ENCODE measurements at regions not wholly inside any gene's neighbourhood (a gene's known extent, or its start where the extent isn't known, plus 50 kb on each side); places are given as distances from the start of the nearest gene placed in this dataset.

- no peak overlapping the region for H3K4me2 ChIP-seq (ENCODE audit: low read depth, low read length)
- no peaks in the 10 kb centered on the region for H3K27me3 ChIP-seq (ENCODE audit: control insufficient read depth in 1 of 2, insufficient read depth in 2 of 2, low read length in 2 of 2)
- BruUV-seq (replicated peaks), result no TSS peak
- ATAC-seq, result no peak
- no peaks in the 10 kb centered on the region for H4K20me1 ChIP-seq (ENCODE audit: insufficient read depth, low read length)
- H3K4me3 ChIP-seq (replicated peaks in 1 of 3; ENCODE audit: insufficient read depth in 1 of 3, low read depth in 2 of 3, low read length in 3 of 3), result no peak overlapping the region
- no peaks in the 10 kb centered on the region for H3K9me3 ChIP-seq (ENCODE audit: low read length)
- no peaks in the 10 kb centered on the region for H3K36me3 ChIP-seq (replicated peaks in 1 of 2; ENCODE audit: control insufficient read depth in 1 of 2, insufficient read depth in 2 of 2, low read length in 2 of 2)
- TF ChIP-seq ZNF292 (CRISPR knock-in tag; IDR thresholded peaks at IDR 0.05; ENCODE audit: borderline replicate concordance, low read depth) (no peak), THAP11 (CRISPR knock-in tag; IDR thresholded peaks at IDR 0.05) (no peak), TP53 (CRISPR knock-in tag; conservative IDR thresholded peaks at IDR 0.05) (no peak), SP5 (CRISPR knock-in tag; IDR thresholded peaks at IDR 0.05; ENCODE audit: borderline replicate concordance, low read depth) (no peak), ZNF782 (CRISPR knock-in tag; IDR thresholded peaks at IDR 0.05; ENCODE audit: borderline replicate concordance) (no peak), ZNF615 (CRISPR knock-in tag; IDR thresholded peaks at IDR 0.05; ENCODE audit: borderline replicate concordance) (no peak), TSC22D2 (CRISPR knock-in tag; IDR thresholded peaks at IDR 0.05; ENCODE audit: borderline replicate concordance) (no peak), TFAP4 (IDR thresholded peaks at IDR 0.05; ENCODE audit: borderline replicate concordance, low read depth) (no peak), ZNF276 (CRISPR knock-in tag; IDR thresholded peaks at IDR 0.05; ENCODE audit: low read depth) (no peak), ZFP90 (CRISPR knock-in tag; IDR thresholded peaks at IDR 0.05; ENCODE audit: borderline replicate concordance) (no peak), ZNF772 (CRISPR knock-in tag; IDR thresholded peaks at IDR 0.05) (no peak), BHLHE40 (IDR thresholded peaks at IDR 0.05; ENCODE audit: low read length) (no peak), PAF1 (CRISPR knock-in tag; IDR thresholded peaks at IDR 0.05) (no peak), BRCA1 (CRISPR knock-in tag; IDR thresholded peaks at IDR 0.05) (no peak), SMAD3 (CRISPR knock-in tag; IDR thresholded peaks at IDR 0.05) (no peak), NR1H2 (CRISPR knock-in tag; IDR thresholded peaks at IDR 0.05; ENCODE audit: borderline replicate concordance, low read depth) (no peak)
- CTCF ChIA-PET (ENCODE audit: low intra/inter-chr PET ratio, low total read pairs), result no interaction called here
- no peak for FAIRE-seq
- in situ Hi-C loops (cut with HindIII; ENCODE audit: extremely low pct_ligation_motif_present, low pct_unique_long_range_greater_than_20kb), result no loop called here
- intact Hi-C loops (cut with micrococcal nuclease; ENCODE audit: unreplicated experiment), result no loop called here
- H3K9ac ChIP-seq (ENCODE audit: insufficient read depth, low read depth, low read length), result no peak overlapping the region
- H2AFZ ChIP-seq (ENCODE audit: low read length), result no peak overlapping the region
- no peak overlapping the region for H3K27ac ChIP-seq (ENCODE audit: extremely low read length, insufficient read depth, low read length)
- no peak for DNase-seq (ENCODE audit: low spot score)
- POLR2A ChIA-PET, result no interaction called here
- no peaks in the 10 kb centered on the region for H3K79me2 ChIP-seq (ENCODE audit: insufficient read depth, low read length)
- no peaks in the 10 kb centered on the region for H3K4me1 ChIP-seq (ENCODE audit: insufficient read depth, low read length)
- WGBS (ENCODE audit: low lambda C conversion rate), result 3% methylated on average over 4 of the region's 4 CpGs
These were observed 447.1 kb downstream of the PTPRC start for GRCh38 chr1:199085903-199086302.
